Loucy (cell line): ENCODE measurements at regions not wholly inside any gene's neighbourhood (a gene's known extent, or its start where the extent isn't known, plus 50 kb on each side); places are given as distances from the start of the nearest gene placed in this dataset.

Source experiments
- H2AFZ ChIP-seq: fragments of 200-600 bp; sonication (generic); 2 replicates; pipeline ENCODE4 v1.6.0; 2016; ENCODE audit warnings: antibody characterized with exemption, mild to moderate bottlenecking, low read length, moderate library complexity
- H3F3A ChIP-seq: fragments of 200-600 bp; 2 replicates; pipeline ENCODE4 v1.6.0; 2016; ENCODE audit warnings: antibody characterized with exemption, low read depth, mild to moderate bottlenecking
- H3K27me3 ChIP-seq: fragments of 200-600 bp; sonication (generic); 2 replicates; pipeline ENCODE4 v1.6.1; 2014; ENCODE audit warnings: low read length, mild to moderate bottlenecking; ENCODE audit not compliant: insufficient read depth, poor library complexity, severe bottlenecking
- H3K36me3 ChIP-seq: fragments of 200-600 bp; sonication (generic); 2 replicates; pipeline ENCODE4 v1.6.1; 2016; ENCODE audit warnings: low read length; ENCODE audit not compliant: insufficient read depth
- H3K4me1 ChIP-seq: fragments of 200-600 bp; sonication (generic); 2 replicates; pipeline ENCODE4 v1.5.1; 2014; ENCODE audit warnings: low read length, mild to moderate bottlenecking; ENCODE audit not compliant: insufficient read depth, poor library complexity, severe bottlenecking
- H3K4me2 ChIP-seq: fragments of 200-600 bp; sonication (generic); 2 replicates; pipeline ENCODE4 v1.6.0; 2014; ENCODE audit warnings: antibody characterized with exemption, low read length, low read depth, mild to moderate bottlenecking; ENCODE audit not compliant: poor library complexity, severe bottlenecking
- H3K4me3 ChIP-seq: fragments of 200-600 bp; sonication (generic); 2 replicates; pipeline ENCODE4 v1.5.1; 2014; ENCODE audit warnings: low read length, mild to moderate bottlenecking, mixed read lengths; ENCODE audit not compliant: poor library complexity, severe bottlenecking
- H3K79me2 ChIP-seq: fragments of 200-600 bp; sonication (generic); 2 replicates; pipeline ENCODE4 v1.6.1; 2014; ENCODE audit warnings: low read length; ENCODE audit not compliant: insufficient read depth
- H3K9ac ChIP-seq: fragments of 200-600 bp; sonication (generic); 2 replicates; pipeline ENCODE4 v1.6.0; 2014; ENCODE audit warnings: mild to moderate bottlenecking, low read depth, low read length, moderate library complexity; ENCODE audit not compliant: poor library complexity, severe bottlenecking
- H3K9me2 ChIP-seq: fragments of 200-600 bp; sonication (generic); replicated peaks from 2 replicates; pipeline ENCODE4 v1.6.1; 2016; ENCODE audit warnings: low read depth, low read length, mixed read lengths
- H3K9me3 ChIP-seq: fragments of 200-600 bp; sonication (generic); 2 replicates; pipeline ENCODE4 v1.6.1; 2014; ENCODE audit warnings: mild to moderate bottlenecking, antibody characterized with exemption, low read length, low read depth; ENCODE audit not compliant: insufficient read depth
- H4K20me1 ChIP-seq: fragments of 200-600 bp; sonication (generic); 2 replicates; pipeline ENCODE4 v1.6.0; 2014; ENCODE audit warnings: antibody characterized with exemption, low read length, mild to moderate bottlenecking; ENCODE audit not compliant: insufficient read depth, poor library complexity, severe bottlenecking
- EZH2phosphoT487 ChIP-seq: fragments of 200-600 bp; IDR thresholded peaks from 2 replicates; pipeline ENCODE4 v1.6.1; 2018; ENCODE audit warnings: antibody characterized with exemption, mild to moderate bottlenecking, moderate library complexity, borderline replicate concordance
- TF ChIP-seq, protein P1 (sequence below): fragments of 200-600 bp; sonication (generic); conservative IDR thresholded peaks from 2 replicates; pipeline ENCODE4 v1.5.1; 2014; ENCODE audit warnings: mild to moderate bottlenecking, antibody characterized with exemption, low read length

DNA sequence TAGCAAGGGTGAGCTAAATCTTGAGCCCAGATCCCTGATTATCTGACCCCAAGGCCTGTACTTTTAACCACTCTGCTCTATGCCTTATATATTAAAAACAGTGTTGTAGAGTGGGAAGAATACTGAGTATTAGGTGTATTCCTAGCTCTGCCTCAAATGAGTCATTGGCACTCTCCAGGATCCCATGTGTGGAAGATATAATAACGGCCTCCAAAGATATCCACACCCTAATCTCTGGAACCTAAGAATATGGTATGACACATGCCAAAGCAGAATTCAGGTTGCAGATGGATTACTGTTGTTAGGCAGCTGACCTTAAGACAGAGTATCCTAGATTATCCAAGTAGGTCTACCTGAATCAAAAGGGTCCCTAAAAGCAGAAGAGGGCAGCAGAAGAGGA, 110.8 kb downstream of the ADRB2 start:
- no peak overlapping the region for H3K4me3 ChIP-seq
- H3K36me3 ChIP-seq: no peaks in the 10 kb centered on the region
- no peaks in the 10 kb centered on the region for H3F3A ChIP-seq
- peaks cover 3% of the 10 kb centered on the region for H3K4me1 ChIP-seq
- no peak overlapping the region for H3K4me2 ChIP-seq
- no peak overlapping the region for H2AFZ ChIP-seq
- H3K9me2 ChIP-seq: no peaks in the 10 kb centered on the region
- H3K9ac ChIP-seq: no peak overlapping the region
- H3K9me3 ChIP-seq: no peaks in the 10 kb centered on the region
- H3K27me3 ChIP-seq: no peaks in the 10 kb centered on the region
- TF ChIP-seq, protein P1, sequence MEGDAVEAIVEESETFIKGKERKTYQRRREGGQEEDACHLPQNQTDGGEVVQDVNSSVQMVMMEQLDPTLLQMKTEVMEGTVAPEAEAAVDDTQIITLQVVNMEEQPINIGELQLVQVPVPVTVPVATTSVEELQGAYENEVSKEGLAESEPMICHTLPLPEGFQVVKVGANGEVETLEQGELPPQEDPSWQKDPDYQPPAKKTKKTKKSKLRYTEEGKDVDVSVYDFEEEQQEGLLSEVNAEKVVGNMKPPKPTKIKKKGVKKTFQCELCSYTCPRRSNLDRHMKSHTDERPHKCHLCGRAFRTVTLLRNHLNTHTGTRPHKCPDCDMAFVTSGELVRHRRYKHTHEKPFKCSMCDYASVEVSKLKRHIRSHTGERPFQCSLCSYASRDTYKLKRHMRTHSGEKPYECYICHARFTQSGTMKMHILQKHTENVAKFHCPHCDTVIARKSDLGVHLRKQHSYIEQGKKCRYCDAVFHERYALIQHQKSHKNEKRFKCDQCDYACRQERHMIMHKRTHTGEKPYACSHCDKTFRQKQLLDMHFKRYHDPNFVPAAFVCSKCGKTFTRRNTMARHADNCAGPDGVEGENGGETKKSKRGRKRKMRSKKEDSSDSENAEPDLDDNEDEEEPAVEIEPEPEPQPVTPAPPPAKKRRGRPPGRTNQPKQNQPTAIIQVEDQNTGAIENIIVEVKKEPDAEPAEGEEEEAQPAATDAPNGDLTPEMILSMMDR: no peak
- TF ChIP-seq EZH2phosphoT487: no peak
- H4K20me1 ChIP-seq: no peaks in the 10 kb centered on the region
- no peaks in the 10 kb centered on the region for H3K79me2 ChIP-seq

DNA sequence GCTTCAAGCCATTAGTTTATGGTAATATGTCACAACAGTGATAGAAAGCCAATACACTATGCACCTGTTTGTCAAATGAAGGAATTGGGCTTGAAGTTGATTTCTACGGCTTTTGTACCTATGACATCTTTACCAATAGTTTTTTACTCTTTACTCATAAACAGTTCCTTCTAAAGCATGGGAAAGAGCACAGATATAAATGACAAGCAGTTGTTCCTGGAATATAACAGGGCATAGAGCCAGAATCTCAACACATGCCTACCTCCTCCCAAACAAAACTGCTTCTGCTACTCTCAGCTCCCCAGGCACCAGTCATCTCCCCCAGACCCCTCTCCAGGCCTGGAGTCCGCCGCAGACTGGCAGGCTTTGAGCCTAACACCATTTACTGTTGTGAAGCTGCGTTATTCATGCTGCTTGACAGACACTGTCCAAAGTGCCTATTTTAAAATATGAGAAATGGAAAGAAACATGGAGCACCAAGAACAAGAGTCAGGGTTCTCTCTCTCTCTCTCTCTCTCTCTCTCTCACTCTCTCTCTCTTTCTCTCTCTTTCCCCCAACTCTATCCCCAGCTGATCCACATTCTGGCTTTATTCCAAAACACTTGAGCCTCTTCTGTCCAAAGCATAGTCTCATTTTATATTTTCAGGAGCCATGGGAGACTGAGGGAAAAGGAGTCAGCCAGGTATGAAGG, 111.6 kb downstream of the ADRB2 start:
- H3F3A ChIP-seq: no peaks in the 10 kb centered on the region
- no peaks in the 10 kb centered on the region for H3K36me3 ChIP-seq
- H3K9me3 ChIP-seq: no peaks in the 10 kb centered on the region
- TF ChIP-seq, protein P1: no peak
- no peak for TF ChIP-seq EZH2phosphoT487
- H3K9me2 ChIP-seq: no peaks in the 10 kb centered on the region
- H3K4me3 ChIP-seq: no peak overlapping the region
- no peaks in the 10 kb centered on the region for H3K79me2 ChIP-seq
- no peaks in the 10 kb centered on the region for H3K27me3 ChIP-seq
- H3K9ac ChIP-seq: no peak overlapping the region
- no peak overlapping the region for H3K4me2 ChIP-seq
- no peak overlapping the region for H2AFZ ChIP-seq
- peaks cover 3% of the 10 kb centered on the region for H3K4me1 ChIP-seq
- no peaks in the 10 kb centered on the region for H4K20me1 ChIP-seq

DNA sequence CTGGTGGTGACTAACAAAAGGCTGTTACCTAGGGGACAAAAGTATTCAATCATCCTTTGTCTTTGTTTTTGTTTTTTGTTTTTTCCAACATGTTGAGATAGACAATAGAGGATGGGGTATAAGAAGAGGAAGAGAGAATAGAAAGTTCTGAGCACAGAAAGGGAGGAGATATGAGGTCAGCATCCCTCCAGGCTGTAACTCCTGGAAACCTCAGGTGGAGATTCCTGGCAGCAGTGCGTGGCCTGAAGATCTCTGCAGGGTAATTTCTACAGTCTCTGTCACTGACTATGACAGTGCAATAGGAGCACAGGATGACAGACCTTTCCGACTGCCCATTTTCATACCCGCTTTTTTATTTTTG, 112.1 kb downstream of the ADRB2 start:
- Histone ChIP-seq H3K36me3 (no peaks in the 10 kb centered on the region), H3K9me2 (no peaks in the 10 kb centered on the region), H3K4me1 (peaks cover 3% of the 10 kb centered on the region), H3K4me2 (no peak overlapping the region), H2AFZ (no peak overlapping the region), H3K9me3 (no peaks in the 10 kb centered on the region), H3F3A (no peaks in the 10 kb centered on the region), H3K4me3 (no peak overlapping the region), H3K27me3 (no peaks in the 10 kb centered on the region), H3K9ac (no peak overlapping the region), H3K79me2 (no peaks in the 10 kb centered on the region), H4K20me1 (no peaks in the 10 kb centered on the region)
- TF ChIP-seq EZH2phosphoT487: no peak
- TF ChIP-seq, protein P1: no peak
